PFSK-1 (cell line): ENCODE measurements at regions not wholly inside any gene's neighbourhood (a gene's known extent, or its start where the extent isn't known, plus 50 kb on each side); places are given as distances from the start of the nearest gene placed in this dataset.

Experiments used
- POLR2AphosphoS5 ChIP-seq: IDR thresholded peaks from 2 replicates; pipeline ENCODE4 v1.6.1; 2012; ENCODE audit warnings: low read depth, mild to moderate bottlenecking, control low read depth, low read length, moderate library complexity
- REST ChIP-seq, 2 experiments: IDR thresholded peaks; 2 replicates each; pipeline versions ENCODE4 v1.6.1 to v1.8.0; 2011 to 2012; ENCODE audit warnings: low read depth in 2 of 2, low read length in 2 of 2, control low read depth in 1 of 2, inconsistent platforms in 1 of 2, mild to moderate bottlenecking in 1 of 2, moderate library complexity in 1 of 2; ENCODE audit not compliant: insufficient read depth in 1 of 2
- SIN3A ChIP-seq: IDR thresholded peaks from 2 replicates; pipeline ENCODE4 v1.6.1; 2012; ENCODE audit warnings: mild to moderate bottlenecking, low read length, moderate library complexity, borderline replicate concordance; ENCODE audit not compliant: insufficient read depth

GRCh38 chr7:52472006-52472620, 563.3 kb upstream of the POM121L12 start:
- TF ChIP-seq REST (IDR thresholded peaks at IDR 0.05; ENCODE audit: insufficient read depth in 1 of 2, low read depth in 2 of 2, low read length in 2 of 2) (no peak), POLR2AphosphoS5 (no peak), SIN3A (no peak)
